ENCODE measurements at regions not wholly inside any gene's neighbourhood (a gene's known extent, or its start where the extent isn't known, plus 50 kb on each side); places are given as distances from the start of the nearest gene placed in this dataset.

DNA sequence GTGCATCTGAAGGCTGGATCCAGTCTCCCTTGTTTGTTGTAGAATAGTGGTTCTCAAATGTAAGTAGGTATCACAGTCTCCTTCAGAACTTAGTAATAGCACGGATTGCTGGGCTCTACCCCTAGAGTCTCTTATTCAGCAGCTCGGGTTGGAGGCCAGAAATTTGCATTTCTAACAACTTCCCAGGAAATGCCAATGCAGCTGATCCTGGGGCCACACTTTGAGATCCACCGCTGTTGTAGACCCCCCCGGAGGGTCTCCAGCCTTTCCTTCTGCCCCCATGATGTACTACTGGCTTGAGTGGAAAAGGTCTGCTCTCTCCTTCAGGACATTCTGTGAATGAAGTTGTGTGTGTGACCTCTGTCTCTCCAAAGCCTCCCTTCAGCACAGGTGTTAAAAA is 153.8 kb upstream of the CTNNB1 start:
- TF ChIP-seq, protein P1, sequence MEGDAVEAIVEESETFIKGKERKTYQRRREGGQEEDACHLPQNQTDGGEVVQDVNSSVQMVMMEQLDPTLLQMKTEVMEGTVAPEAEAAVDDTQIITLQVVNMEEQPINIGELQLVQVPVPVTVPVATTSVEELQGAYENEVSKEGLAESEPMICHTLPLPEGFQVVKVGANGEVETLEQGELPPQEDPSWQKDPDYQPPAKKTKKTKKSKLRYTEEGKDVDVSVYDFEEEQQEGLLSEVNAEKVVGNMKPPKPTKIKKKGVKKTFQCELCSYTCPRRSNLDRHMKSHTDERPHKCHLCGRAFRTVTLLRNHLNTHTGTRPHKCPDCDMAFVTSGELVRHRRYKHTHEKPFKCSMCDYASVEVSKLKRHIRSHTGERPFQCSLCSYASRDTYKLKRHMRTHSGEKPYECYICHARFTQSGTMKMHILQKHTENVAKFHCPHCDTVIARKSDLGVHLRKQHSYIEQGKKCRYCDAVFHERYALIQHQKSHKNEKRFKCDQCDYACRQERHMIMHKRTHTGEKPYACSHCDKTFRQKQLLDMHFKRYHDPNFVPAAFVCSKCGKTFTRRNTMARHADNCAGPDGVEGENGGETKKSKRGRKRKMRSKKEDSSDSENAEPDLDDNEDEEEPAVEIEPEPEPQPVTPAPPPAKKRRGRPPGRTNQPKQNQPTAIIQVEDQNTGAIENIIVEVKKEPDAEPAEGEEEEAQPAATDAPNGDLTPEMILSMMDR (IDR thresholded peaks at IDR 0.05), result no peak
- no peak for TF ChIP-seq POLR2A (IDR thresholded peaks at IDR 0.05)

All from heart left ventricle (tissue), 13 donors.